HG03139 (cell line): ENCODE measurements at regions not wholly inside any gene's neighbourhood (a gene's known extent, or its start where the extent isn't known, plus 50 kb on each side); places are given as distances from the start of the nearest gene placed in this dataset.

Experiments
- ATAC-seq: cut with Tn5 transposase; IDR thresholded peaks from one replicate; pipeline ENCODE4 v1.9.1; 2021; ENCODE audit not compliant: unreplicated experiment

DNA sequence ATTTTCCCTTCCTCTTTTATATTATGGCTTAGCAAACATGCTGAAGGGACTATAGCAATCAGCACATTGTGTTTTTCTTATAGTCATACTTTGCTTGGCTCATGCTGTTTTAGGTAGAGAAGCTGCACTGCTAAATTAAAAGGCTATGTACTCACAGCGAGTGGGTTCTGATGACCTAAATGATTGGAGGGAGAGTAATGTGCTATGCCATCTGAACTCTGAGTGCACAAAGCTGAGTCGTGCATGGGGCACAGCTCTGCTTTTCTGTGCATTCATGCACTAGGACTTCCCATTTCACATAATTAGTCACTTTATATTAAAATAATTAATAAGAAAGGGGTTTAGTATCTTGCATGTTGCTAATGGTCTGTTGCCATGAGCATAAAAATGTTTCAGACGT, 132.7 kb upstream of the ADGRL3 start:
- ATAC-seq = no peak

DNA sequence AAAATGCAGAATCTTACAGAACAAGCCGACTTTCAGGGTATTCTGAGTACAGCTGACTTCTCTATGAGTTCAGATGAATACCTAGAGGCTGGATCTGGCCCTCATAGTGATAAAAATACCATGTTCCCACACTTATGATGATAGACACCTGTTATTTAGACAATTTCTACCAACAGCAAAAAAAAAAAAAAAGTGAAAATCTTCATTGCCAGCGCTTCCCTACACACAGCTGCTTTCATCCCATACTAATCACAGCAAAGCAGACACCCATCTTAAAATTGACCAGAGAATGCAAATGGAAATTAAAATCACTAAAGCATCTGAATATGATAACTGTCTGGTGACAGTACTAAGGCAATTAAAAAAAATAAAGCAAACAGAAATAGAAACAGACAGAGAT, 132.1 kb upstream of the ADGRL3 start:
- ATAC-seq = no peak

DNA sequence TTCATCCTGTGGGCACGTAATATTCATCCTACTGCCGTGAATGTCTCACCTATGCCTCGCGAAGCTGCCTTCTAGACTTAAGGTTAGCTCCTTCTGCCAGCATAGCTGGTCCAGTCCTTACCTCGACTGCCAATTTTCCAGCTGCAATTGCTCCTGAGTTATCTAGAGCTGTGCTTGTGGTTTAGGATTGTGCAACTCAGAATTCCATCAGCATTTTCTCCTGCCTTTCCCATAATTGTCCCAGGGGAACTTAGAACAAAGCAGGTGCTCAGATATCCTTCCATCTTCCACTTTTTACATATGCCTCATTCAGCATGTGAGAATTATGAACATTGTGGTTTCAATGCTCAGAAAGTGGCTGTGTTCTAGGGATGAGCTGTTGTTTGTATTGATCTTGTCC, 131.4 kb upstream of the ADGRL3 start:
- ATAC-seq = no peak

DNA sequence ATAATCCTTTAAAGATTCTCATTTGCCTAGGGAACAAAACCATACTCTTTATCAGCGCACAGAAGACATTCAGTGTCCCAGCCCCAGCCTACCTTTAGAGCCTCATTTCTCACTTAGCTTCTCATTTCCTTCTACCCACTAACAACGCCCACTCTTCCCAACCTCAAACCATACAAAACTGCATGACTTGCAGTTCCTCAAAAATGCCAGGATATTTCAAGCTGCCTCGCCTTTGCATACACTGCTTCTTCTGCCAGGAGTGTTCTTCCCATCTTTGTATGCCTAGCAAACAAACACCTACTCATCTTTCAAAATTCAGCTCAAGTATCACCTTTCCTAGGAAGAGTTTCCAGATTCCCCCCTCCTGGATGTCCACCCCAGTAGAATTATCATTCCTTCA, 129.9 kb upstream of the ADGRL3 start:
- ATAC-seq = no peak

DNA sequence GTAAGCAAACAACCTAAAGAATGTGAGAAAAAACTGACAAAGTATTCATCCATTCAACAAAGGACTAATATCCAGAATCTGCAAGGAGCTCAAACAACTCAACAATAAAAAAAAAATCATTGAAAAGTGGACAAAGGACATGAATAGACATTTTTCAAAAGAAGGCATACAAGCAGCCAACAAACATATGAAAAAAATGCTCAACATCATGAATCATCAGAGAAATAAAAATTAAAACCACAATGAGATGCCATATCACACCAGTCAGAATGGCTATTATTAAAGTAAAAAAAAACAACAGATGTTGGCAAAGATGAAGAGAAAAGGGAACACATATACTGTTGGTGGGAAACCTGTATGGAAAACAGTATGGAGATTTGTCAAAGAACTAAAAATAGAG, 120.7 kb upstream of the ADGRL3 start:
- no peak for ATAC-seq

DNA sequence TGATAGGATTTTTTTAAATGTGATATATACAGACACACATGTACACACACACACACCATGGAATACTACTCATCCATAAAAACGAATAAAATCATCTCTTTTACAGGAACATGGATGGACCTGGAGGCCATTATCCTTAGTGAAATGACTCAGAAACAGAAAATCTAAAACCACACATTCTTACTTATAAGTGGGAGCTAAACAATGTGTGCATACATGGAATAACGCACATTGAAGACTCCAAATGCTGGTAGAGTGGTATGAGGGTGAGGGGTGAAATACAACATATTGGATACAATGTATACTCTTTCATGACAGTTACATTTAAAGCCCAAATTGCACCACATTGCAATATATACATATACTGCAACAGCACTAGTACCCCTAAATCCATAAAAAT, 120.2 kb upstream of the ADGRL3 start:
- no peak for ATAC-seq

DNA sequence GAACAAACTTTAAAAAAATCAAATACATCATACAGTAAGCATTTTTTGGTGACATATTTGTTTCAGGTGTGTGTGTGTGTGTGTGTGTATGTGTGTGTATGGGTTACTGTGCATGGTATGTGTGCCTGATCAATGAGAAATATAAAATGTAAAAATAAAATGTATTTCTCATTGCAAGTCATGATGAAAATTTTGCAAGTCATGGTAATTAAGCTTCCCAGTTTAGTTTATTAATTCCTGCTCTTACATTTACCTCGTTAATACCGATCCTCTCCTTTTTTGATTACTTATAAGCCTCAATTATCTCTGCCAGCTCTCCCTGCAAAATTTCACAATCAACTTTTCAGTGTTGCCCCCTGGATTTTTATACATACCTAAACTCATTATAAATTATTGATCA, 114.6 kb upstream of the ADGRL3 start:
- no peak for ATAC-seq

DNA sequence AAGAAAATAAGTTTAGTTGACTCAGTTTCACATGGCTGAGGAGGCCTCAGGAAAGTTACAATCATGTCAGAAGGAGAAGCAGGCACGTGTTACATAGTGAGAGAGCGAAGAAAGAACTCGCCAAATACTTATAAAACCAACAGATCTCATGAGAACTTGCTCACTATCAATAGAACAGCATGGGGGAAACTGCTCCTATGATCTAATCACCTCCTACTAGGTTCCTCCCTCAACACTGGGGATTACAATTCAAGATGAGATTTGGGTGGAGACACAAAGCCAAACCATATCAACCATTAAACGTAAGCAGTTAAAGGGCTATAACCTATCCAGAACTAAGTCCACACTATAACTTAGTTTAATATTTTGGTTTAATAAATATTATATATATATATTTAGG, 113.8 kb upstream of the ADGRL3 start:
- ATAC-seq = no peak

DNA sequence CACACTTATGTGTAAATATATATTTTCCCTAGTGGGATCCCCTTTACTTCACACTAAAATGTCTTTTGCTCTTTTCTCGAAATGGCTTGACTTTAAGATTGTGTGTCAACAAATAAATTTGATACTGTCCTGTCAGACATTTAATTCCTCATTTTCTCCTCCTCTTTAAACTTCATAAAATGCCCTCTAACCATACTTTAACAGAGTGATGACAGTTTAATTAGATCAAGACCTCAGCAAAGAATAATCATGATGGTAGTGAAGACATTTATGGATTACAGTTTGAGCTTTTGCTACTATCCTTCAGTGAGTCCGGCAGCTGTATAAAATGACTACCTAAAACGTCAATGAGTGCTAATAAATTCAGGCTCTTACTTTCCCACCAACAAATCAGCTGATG, 113.1 kb upstream of the ADGRL3 start:
- no peak for ATAC-seq

DNA sequence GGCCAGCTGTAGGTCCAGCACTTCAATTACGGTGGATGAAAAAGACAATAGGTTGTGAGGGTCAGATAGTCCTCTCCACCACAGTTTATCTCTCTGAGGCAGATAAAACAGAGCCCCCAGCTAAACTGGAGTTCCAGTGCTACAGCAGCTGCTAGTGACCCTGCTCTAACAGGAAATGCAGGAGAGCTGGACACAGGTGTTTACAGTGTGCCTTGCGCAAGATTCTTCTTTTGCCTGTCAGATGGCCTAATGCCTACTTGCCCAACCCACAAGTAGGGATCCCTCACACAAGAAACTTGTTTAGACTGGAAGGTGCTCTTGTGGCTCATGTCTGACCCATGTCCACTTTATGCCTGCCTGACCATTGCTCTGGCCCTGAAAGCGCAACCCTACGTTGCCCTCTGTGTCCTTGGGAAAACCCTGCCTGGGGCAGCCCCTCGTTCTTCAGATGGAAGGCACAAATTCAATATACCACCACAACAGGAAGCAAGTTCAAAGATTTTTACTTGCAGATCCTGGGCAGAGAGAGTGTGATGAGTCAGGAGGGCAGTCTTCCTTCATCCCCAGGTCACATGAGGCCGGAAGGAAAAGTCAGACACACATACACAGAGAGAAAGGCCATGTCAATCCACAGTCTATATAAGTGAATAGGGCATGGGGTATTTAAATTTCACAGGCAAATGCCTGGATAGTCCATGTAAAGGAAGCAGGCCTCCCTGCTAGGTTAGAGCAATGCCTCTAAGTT, 105.1 kb upstream of the ADGRL3 start:
- no peak for ATAC-seq

DNA sequence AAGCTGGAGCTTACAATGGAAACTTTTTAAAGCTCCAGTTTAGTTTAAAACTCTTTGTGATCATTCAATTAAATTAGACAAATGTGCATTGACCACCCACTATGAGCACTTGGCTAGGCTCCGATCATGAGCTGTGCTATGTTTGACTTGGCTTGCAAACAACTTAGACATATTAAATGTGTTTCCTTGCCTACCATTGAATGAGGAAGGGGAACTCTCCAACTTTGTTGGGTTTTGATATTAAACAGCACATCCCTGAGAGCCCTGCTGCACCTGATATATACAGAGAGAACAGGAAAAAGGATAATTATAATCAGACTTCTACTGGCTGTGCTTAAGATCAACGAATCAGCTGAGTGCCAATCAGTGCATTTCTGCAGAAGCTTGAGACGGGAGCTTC, 71.4 kb upstream of the ADGRL3 start:
- no peak for ATAC-seq

DNA sequence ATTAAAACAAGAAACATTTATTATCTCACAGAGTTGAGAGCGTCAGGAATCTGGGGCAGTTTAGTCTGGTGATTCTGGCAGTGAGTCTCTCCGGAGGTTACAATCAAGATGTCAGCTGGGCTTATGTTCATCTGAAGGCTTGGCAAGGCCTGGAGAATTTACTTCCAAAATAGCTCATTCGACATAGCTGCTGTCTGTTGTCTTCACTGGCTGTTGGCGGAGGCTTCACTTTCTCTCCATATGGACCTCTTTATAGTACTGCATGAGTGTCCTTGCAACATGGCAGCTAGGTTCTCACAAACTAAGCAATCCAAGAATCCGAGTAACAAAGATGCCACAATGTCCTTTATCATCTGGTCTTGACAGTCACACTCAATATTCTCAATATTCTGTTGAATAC, 70.2 kb upstream of the ADGRL3 start:
- ATAC-seq = no peak

DNA sequence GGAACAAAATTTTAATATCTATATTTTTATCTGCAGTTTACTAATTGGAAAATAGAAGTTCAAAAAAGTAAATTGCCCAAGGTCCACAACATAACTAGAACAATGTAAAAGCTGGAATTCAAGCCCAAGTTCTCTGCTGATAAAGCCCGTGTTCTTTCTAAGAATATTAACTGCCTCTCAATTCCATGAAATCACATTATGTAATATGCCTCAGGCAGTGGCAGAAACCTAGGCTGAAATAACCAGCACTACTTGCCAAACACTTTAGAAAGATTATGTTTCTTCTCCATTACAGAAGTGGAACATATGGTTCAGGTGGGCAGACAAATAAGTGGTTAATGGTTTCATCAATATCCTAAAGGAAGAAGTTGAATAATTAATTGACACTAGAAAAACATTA, 56.7 kb upstream of the ADGRL3 start:
- ATAC-seq = no peak

DNA sequence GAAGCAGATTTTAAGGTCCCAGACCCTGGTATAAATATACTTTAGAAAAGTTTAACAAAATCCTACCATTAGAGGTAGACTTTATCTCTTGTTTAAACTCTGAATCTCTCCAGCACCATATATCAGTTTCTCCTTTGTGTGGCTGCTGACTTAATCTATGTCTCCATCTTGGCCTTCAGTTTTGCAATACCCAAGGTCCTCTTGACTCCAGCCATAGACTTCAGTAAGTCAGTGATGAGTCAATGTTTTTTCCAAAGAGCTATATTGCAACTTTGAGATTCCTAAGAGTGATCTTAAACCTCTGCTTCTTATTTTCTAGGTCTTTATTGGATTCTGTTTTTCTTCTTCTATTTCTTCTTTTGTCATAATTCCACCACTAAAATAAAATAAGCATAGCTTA, 50.8 kb upstream of the ADGRL3 start:
- no peak for ATAC-seq
